HUES6 (cell line): ENCODE measurements at regions not wholly inside any gene's neighbourhood (a gene's known extent, or its start where the extent isn't known, plus 50 kb on each side); places are given as distances from the start of the nearest gene placed in this dataset.

Experiments used
- H3K27ac ChIP-seq: 2 replicates; pipeline ENCODE4 v1.7.0; 2013; ENCODE audit warnings: low read depth, mild to moderate bottlenecking, low read length, inconsistent platforms
- H3K27me3 ChIP-seq: 2 replicates; pipeline ENCODE4 v1.6.1; 2013; ENCODE audit warnings: low read length; ENCODE audit not compliant: control insufficient read depth, insufficient read depth
- H3K36me3 ChIP-seq: 2 replicates; pipeline ENCODE4 v1.6.1; 2013; ENCODE audit warnings: low read length; ENCODE audit not compliant: control insufficient read depth, insufficient read depth
- H3K4me1 ChIP-seq: 2 replicates; pipeline ENCODE4 v1.6.1; 2013; ENCODE audit warnings: low read length; ENCODE audit not compliant: control insufficient read depth, insufficient read depth
- H3K4me3 ChIP-seq: 2 replicates; pipeline ENCODE4 v1.5.1; 2013; ENCODE audit warnings: low read depth, low read length
- H3K9ac ChIP-seq: one replicate; pipeline ENCODE4 v1.6.1; 2013; ENCODE audit warnings: mild to moderate bottlenecking, low read length
- H3K9me3 ChIP-seq: 2 replicates; pipeline ENCODE4 v1.6.1; 2013; ENCODE audit warnings: low read depth, low read length; ENCODE audit not compliant: control insufficient read depth, insufficient read depth

- Histone ChIP-seq H3K9ac (no peak overlapping the region), H3K36me3 (no peaks in the 10 kb centered on the region), H3K4me3 (no peak overlapping the region), H3K27me3 (no peaks in the 10 kb centered on the region), H3K27ac (no peak overlapping the region), H3K4me1 (no peaks in the 10 kb centered on the region), H3K9me3 (no peaks in the 10 kb centered on the region)
These were observed 324.1 kb downstream of the C11orf87 start for GRCh38 chr11:109745996-109746625.

DNA sequence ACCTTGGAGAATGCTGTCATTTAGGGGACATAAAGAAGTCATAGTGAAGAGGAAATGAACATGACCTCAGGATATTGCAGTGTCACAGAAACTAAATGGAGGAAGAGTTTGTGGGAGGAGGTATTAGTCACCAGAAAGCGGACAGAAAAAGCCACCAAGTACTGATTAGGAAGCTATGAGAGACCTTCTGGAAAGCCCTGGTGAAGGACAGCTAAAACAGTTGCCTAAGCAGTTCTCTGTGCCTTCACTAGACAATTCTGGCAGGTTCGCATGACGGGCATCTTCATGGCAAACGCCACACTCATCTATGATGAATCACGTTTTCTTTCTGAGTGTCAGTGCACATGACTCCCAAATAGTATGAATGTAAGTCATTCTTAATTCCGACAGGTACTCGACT, 325.8 kb downstream of the C11orf87 start:
- H3K9ac ChIP-seq, result no peak overlapping the region

GRCh38 chr11:109749476-109749875, 327.5 kb downstream of the C11orf87 start:
- Histone ChIP-seq H3K9ac (no peak overlapping the region), H3K27ac (no peak overlapping the region), H3K4me1 (no peaks in the 10 kb centered on the region), H3K36me3 (no peaks in the 10 kb centered on the region), H3K4me3 (no peak overlapping the region), H3K27me3 (no peaks in the 10 kb centered on the region), H3K9me3 (no peaks in the 10 kb centered on the region)

More for the DNA sequence above, 325.8 kb downstream of the C11orf87 start:
- Histone ChIP-seq H3K9me3 (no peaks in the 10 kb centered on the region), H3K36me3 (no peaks in the 10 kb centered on the region), H3K4me3 (no peak overlapping the region), H3K27me3 (no peaks in the 10 kb centered on the region), H3K4me1 (no peaks in the 10 kb centered on the region), H3K27ac (no peak overlapping the region)

- H3K36me3 ChIP-seq, result no peaks in the 10 kb centered on the region
- no peaks in the 10 kb centered on the region for H3K4me1 ChIP-seq
- H3K4me3 ChIP-seq, result no peak overlapping the region
- no peak overlapping the region for H3K27ac ChIP-seq
- no peaks in the 10 kb centered on the region for H3K27me3 ChIP-seq
- H3K9ac ChIP-seq, result no peak overlapping the region
- no peaks in the 10 kb centered on the region for H3K9me3 ChIP-seq
These were observed 329.0 kb downstream of the C11orf87 start for GRCh38 chr11:109750964-109751363.

GRCh38 chr11:109752212-109752825, 330.3 kb downstream of the C11orf87 start:
- Histone ChIP-seq H3K4me1 (no peaks in the 10 kb centered on the region), H3K36me3 (no peaks in the 10 kb centered on the region), H3K4me3 (no peak overlapping the region), H3K27me3 (no peaks in the 10 kb centered on the region), H3K27ac (no peak overlapping the region), H3K9me3 (no peaks in the 10 kb centered on the region), H3K9ac (no peak overlapping the region)

GRCh38 chr11:109756521-109756920, 334.5 kb downstream of the C11orf87 start:
- Histone ChIP-seq H3K36me3 (no peaks in the 10 kb centered on the region), H3K27me3 (no peaks in the 10 kb centered on the region), H3K9me3 (no peaks in the 10 kb centered on the region), H3K9ac (no peak overlapping the region), H3K4me1 (no peaks in the 10 kb centered on the region), H3K27ac (no peak overlapping the region), H3K4me3 (no peak overlapping the region)

DNA sequence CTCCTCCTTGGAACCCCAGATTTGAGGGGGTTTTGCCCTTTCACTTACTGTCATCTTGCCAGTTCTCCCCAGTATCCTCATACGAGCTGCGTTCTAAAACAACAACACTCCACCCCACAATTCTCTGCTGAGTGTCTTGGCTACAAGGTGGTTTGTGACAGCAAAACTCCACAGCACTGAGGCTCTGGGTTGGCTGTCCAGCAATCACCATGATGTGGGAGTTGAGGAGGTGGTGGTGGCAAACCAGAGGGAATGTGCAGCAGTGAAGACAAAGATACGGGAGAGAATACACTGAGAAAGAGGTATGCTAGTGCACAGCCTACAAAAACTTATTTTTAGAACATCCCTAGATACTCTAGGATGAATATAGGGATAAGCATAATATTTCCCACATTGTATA, 335.0 kb downstream of the C11orf87 start:
- no peak overlapping the region for H3K4me3 ChIP-seq
- H3K4me1 ChIP-seq, result no peaks in the 10 kb centered on the region
- no peaks in the 10 kb centered on the region for H3K27me3 ChIP-seq
- no peak overlapping the region for H3K27ac ChIP-seq
- no peak overlapping the region for H3K9ac ChIP-seq
- no peaks in the 10 kb centered on the region for H3K36me3 ChIP-seq
- H3K9me3 ChIP-seq, result no peaks in the 10 kb centered on the region

DNA sequence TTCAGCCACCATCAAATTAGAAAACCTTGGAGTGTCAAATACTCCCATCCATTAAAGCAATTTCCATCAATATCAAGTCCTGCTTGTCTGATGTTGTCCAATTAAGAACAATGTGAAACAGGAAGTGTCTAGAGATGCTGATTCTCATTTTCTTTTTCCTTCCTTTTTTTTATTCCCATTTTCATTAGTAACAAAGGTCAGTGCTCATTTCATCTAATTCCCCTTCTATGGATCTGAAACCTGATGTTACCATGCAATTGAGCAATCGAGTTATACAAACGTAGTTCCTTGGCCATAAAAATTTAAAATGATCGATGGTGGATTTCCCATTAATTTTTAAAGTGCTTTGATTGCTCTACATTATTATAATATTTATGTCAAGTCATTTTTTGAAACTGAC, 330.6 kb upstream of the ZC3H12C start:
- Histone ChIP-seq H3K27me3 (no peaks in the 10 kb centered on the region), H3K9me3 (no peaks in the 10 kb centered on the region), H3K9ac (no peak overlapping the region), H3K4me3 (no peak overlapping the region), H3K4me1 (no peaks in the 10 kb centered on the region; the same call in 1 of the 2 replicates), H3K27ac (no peak overlapping the region), H3K36me3 (no peaks in the 10 kb centered on the region)

GRCh38 chr11:109765709-109766311, 327.4 kb upstream of the ZC3H12C start:
- no peaks in the 10 kb centered on the region for H3K36me3 ChIP-seq
- no peak overlapping the region for H3K27ac ChIP-seq
- H3K27me3 ChIP-seq, result no peaks in the 10 kb centered on the region
- no peaks in the 10 kb centered on the region; the same call in 1 of the 2 replicates for H3K4me1 ChIP-seq
- no peak overlapping the region for H3K4me3 ChIP-seq
- no peaks in the 10 kb centered on the region for H3K9me3 ChIP-seq
- H3K9ac ChIP-seq, result no peak overlapping the region

- no peak overlapping the region for H3K4me3 ChIP-seq
- H3K27ac ChIP-seq, result no peak overlapping the region
- no peaks in the 10 kb centered on the region for H3K9me3 ChIP-seq
- no peaks in the 10 kb centered on the region for H3K27me3 ChIP-seq
- H3K36me3 ChIP-seq, result no peaks in the 10 kb centered on the region
- no peaks in the 10 kb centered on the region for H3K4me1 ChIP-seq
- no peak overlapping the region for H3K9ac ChIP-seq
These were observed 323.3 kb upstream of the ZC3H12C start for GRCh38 chr11:109769858-109770257.

- H3K4me3 ChIP-seq, result no peak overlapping the region
- no peaks in the 10 kb centered on the region for H3K27me3 ChIP-seq
- no peak overlapping the region for H3K27ac ChIP-seq
- H3K9me3 ChIP-seq, result no peaks in the 10 kb centered on the region
- no peaks in the 10 kb centered on the region for H3K4me1 ChIP-seq
- no peaks in the 10 kb centered on the region for H3K36me3 ChIP-seq
- no peak overlapping the region for H3K9ac ChIP-seq
These were observed 322.9 kb upstream of the ZC3H12C start for GRCh38 chr11:109770323-109770722.
